Transverse colon (tissue), 4 donors: ENCODE measurements at regions not wholly inside any gene's neighbourhood (a gene's known extent, or its start where the extent isn't known, plus 50 kb on each side); places are given as distances from the start of the nearest gene placed in this dataset.
"Not testable (repeated sequence)": the region's sequence is repeated elsewhere in the genome, so short reads cannot be mapped to it uniquely, and the experiment has no call there.

Experiments
- DNase-seq: peaks from one replicate; pipeline ENCODE4 v3.0.0-alpha.2; 2019
- H3K27ac ChIP-seq, 4 donors: fragments of 200-600 bp; sonication (generic); 2 replicates each; pipeline ENCODE4 v1.5.1; 2016 to 2018; ENCODE audit warnings: inconsistent platforms in 4 of 4
- H3K27me3 ChIP-seq: fragments of 200-600 bp; sonication (generic); 2 replicates; pipeline ENCODE4 v1.5.1; 2017; ENCODE audit warnings: inconsistent platforms
- H3K36me3 ChIP-seq, 4 donors: fragments of 200-600 bp; sonication (generic); 2 replicates each; pipeline ENCODE4 v1.5.1; 2017 to 2019; ENCODE audit warnings: inconsistent platforms in 4 of 4
- H3K4me1 ChIP-seq, 4 donors: fragments of 200-600 bp; sonication (generic); 2 replicates each; pipeline ENCODE4 v1.5.1; 2017 to 2020; ENCODE audit warnings: inconsistent platforms in 4 of 4
- H3K4me3 ChIP-seq, 4 donors: fragments of 200-600 bp; sonication (generic); 1 replicate in 1 of 4; 2 replicates in 3 of 4; pipeline versions ENCODE4 v1.5.1 to v1.6.1; 2017 to 2019; ENCODE audit warnings: inconsistent platforms in 4 of 4
- H3K9me3 ChIP-seq, 2 donors: fragments of 200-600 bp; sonication (generic); 2 replicates each; pipeline ENCODE4 v1.5.1; 2017 to 2019; ENCODE audit warnings: inconsistent platforms in 2 of 2
- EP300 ChIP-seq: sonication (generic); formaldehyde crosslinking; IDR thresholded peaks from one replicate; pipeline ENCODE4 v1.6.1; 2017; ENCODE audit warnings: antibody characterized with exemption, low read depth
- POLR2A ChIP-seq: fragments of 450-650 bp; IDR thresholded peaks from one replicate; pipeline ENCODE4 v1.6.1; 2016; ENCODE audit warnings: antibody characterized with exemption, mild to moderate bottlenecking, moderate library complexity
- POLR2AphosphoS5 ChIP-seq, 3 donors: sonication (generic); formaldehyde crosslinking; IDR thresholded peaks; one replicate each; pipeline ENCODE4 v1.6.1; 2016; ENCODE audit warnings: antibody characterized with exemption in 3 of 3
- WGBS, 2 donors: methylation state at CpG; one replicate each; pipeline ENCODE4 v1.1.5; 2018; ENCODE audit warnings: low coverage in 1 of 2; 5-methylcytosine and 5-hydroxymethylcytosine counted together
- in situ Hi-C, 4 donors: fragments of 200-750 bp; cut with MboI; loops; one replicate each; pipeline versions ENCODE4 v1.15.0 to v1.15.1; 2017; ENCODE audit warnings: low sequenced_read_pairs in 3 of 4, low pct_ligation_motif_present in 1 of 4, low pct_unique_long_range_greater_than_20kb in 1 of 4
- intact Hi-C: fragments of 100-400 bp; cut with DNase I; formaldehyde crosslinking; loops from one replicate; pipeline ENCODE4 v1.15.1; 2023; ENCODE audit warnings: low total_unique reads
- TF ChIP-seq, protein P1 (sequence below), 5 experiments: fragments of 200-600 bp in 3 of 5; fragments of 450-650 bp in 2 of 5; sonication (generic) in 3 of 5; IDR thresholded peaks; 1 replicate in 2 of 5; 2 replicates in 3 of 5; pipeline ENCODE4 v1.5.1; 2016 to 2017; ENCODE audit warnings: antibody characterized with exemption in 5 of 5, inconsistent platforms in 3 of 5, mild to moderate bottlenecking in 2 of 5, moderate library complexity in 1 of 5

GRCh38 chr7:108663701-108664100 is 94.0 kb downstream of the DNAJB9 start:
- no peaks in the 10 kb centered on the region for H3K4me1 ChIP-seq
- 83 to 91% methylated on average over 3 of the region's 3 CpGs for WGBS, 2 donors
- intact Hi-C loops (no loop called here), in situ Hi-C loops (no loop called here)
- H3K36me3 ChIP-seq, result no peaks in the 10 kb centered on the region
- no peak for DNase-seq
- H3K27ac ChIP-seq, result no peak overlapping the region
- H3K4me3 ChIP-seq, result no peak overlapping the region
- no peaks in the 10 kb centered on the region for H3K27me3 ChIP-seq
- TF ChIP-seq POLR2A, result no peak
- no peak for TF ChIP-seq POLR2AphosphoS5 (IDR thresholded peaks at IDR 0.05)
- no peak for TF ChIP-seq EP300
- H3K9me3 ChIP-seq, result no peaks in the 10 kb centered on the region

- in situ Hi-C loops (no loop called here), intact Hi-C loops (no loop called here)
- 40 to 52% methylated on average over 2 of the region's 2 CpGs for WGBS, 2 donors
- Histone ChIP-seq H3K4me1 (no peaks in the 10 kb centered on the region), H3K36me3 (no peaks in the 10 kb centered on the region), H3K4me3 (no peak overlapping the region), H3K9me3 (no peaks in the 10 kb centered on the region), H3K27ac (no peak overlapping the region), H3K27me3 (no peaks in the 10 kb centered on the region)
- no peak for DNase-seq
- TF ChIP-seq POLR2A (no peak), EP300 (no peak), POLR2AphosphoS5 (IDR thresholded peaks at IDR 0.05) (no peak)
- TF ChIP-seq, protein P1, sequence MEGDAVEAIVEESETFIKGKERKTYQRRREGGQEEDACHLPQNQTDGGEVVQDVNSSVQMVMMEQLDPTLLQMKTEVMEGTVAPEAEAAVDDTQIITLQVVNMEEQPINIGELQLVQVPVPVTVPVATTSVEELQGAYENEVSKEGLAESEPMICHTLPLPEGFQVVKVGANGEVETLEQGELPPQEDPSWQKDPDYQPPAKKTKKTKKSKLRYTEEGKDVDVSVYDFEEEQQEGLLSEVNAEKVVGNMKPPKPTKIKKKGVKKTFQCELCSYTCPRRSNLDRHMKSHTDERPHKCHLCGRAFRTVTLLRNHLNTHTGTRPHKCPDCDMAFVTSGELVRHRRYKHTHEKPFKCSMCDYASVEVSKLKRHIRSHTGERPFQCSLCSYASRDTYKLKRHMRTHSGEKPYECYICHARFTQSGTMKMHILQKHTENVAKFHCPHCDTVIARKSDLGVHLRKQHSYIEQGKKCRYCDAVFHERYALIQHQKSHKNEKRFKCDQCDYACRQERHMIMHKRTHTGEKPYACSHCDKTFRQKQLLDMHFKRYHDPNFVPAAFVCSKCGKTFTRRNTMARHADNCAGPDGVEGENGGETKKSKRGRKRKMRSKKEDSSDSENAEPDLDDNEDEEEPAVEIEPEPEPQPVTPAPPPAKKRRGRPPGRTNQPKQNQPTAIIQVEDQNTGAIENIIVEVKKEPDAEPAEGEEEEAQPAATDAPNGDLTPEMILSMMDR (IDR thresholded peaks at IDR 0.05), result no peak
Measured at GRCh38 chr7:108667216-108667615, 97.5 kb downstream of the DNAJB9 start.

DNA sequence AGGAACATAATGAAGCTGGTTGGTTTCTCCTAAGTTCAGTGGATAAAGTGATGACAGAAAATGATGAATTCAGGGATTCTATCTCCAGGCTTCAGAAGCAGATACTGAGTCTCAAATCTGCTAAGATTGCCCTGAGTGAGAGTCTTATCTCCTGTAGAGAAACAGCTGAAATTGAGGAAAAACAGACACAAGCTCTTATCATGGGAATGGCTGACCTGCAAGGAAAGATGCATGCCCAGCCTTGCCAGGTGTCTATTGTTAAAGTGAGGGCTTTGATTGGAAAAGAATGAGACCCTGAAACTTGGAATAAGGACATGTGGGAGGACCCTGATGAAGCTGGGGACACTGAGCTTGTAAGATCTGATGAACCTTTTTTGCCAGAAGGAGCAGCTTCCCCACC is 100.3 kb downstream of the DNAJB9 start:
- TF ChIP-seq POLR2A, result no peak
- TF ChIP-seq, protein P1 (IDR thresholded peaks at IDR 0.05), result no peak
- no peak for TF ChIP-seq POLR2AphosphoS5 (IDR thresholded peaks at IDR 0.05)
- no peak for TF ChIP-seq EP300
- in situ Hi-C loops, result no loop called here

DNA sequence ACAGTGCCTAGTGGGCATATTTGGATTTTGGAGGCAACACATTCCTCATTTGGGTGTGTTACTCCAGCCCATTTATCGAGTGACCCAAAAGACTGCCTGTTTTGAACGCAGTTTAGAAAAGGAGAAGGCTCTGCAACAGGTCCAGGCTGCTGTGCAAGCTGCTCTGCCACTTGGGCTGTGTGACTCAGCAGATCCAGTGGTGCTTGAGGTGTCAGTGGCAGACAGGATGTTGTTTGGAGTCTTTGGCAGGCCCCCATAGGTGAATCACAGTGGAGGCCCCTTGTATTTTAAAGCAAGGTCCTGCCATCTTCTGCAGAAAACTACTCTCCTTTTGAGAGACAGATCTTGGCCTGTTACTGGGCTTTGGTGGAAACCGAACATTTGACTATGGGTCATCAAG is 104.0 kb downstream of the DNAJB9 start:
- H3K4me3 ChIP-seq, H3K27ac ChIP-seq, H3K27me3 ChIP-seq, H3K9me3 ChIP-seq, DNase-seq, H3K36me3 ChIP-seq, intact Hi-C loops, H3K4me1 ChIP-seq, in situ Hi-C loops: not testable (repeated sequence)
- WGBS, 2 donors, result 93 to 100% methylated on average over 1 to 3 of the region's 3 CpGs

More for the DNA sequence above, 100.3 kb downstream of the DNAJB9 start:
- no peak overlapping the region for H3K4me3 ChIP-seq
- H3K27me3 ChIP-seq, result no peaks in the 10 kb centered on the region
- no peak overlapping the region for H3K27ac ChIP-seq
- DNase-seq, result no peak
- no peaks in the 10 kb centered on the region for H3K9me3 ChIP-seq
- H3K36me3 ChIP-seq, result no peaks in the 10 kb centered on the region
- intact Hi-C loops, result no loop called here
- no peaks in the 10 kb centered on the region for H3K4me1 ChIP-seq

GRCh38 chr7:108684629-108685028 is 115.0 kb downstream of the DNAJB9 start:
- in situ Hi-C loops (no loop called here), intact Hi-C loops (no loop called here)
- no peaks in the 10 kb centered on the region for H3K4me1 ChIP-seq
- WGBS, 2 donors, result 43 to 84% methylated on average over 1 to 4 of the region's 4 CpGs
- no peaks in the 10 kb centered on the region for H3K36me3 ChIP-seq
- no peaks in the 10 kb centered on the region for H3K9me3 ChIP-seq
- no peak for DNase-seq
- no peaks in the 10 kb centered on the region for H3K27me3 ChIP-seq
- no peak overlapping the region for H3K4me3 ChIP-seq
- TF ChIP-seq POLR2AphosphoS5 (IDR thresholded peaks at IDR 0.05) (no peak), EP300 (no peak), POLR2A (no peak)
- TF ChIP-seq, protein P1 (IDR thresholded peaks at IDR 0.05), result no peak
- H3K27ac ChIP-seq, result no peak overlapping the region
